ENCODE measurements at regions not wholly inside any gene's neighbourhood (a gene's known extent, or its start where the extent isn't known, plus 50 kb on each side); places are given as distances from the start of the nearest gene placed in this dataset.

DNA sequence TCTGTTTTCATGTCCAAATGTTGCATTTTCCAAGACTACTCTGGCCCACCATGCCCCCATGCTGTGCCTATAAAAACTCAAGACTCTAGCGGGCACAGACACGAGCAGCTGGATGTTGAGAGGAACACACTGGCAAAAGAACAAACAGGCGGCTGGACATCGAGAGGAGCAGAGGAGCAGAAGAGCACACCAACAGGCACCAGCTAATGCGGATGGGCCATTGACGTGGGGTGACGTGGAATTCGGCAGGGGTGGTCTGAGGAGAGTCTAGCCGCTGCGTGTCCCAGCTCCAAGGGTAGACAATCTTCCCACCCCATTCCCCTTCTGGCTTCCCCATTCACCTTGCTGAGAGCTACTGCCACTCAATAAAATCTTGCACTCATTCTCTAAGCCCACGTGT is 54.4 kb upstream of the SMIM30 start:
- intact Hi-C loops (cut with DNase I), result no loop called here
- H3K36me3 ChIP-seq, result no peaks in the 10 kb centered on the region
- no peaks in the 10 kb centered on the region for H3K9me3 ChIP-seq
- 95 to 96% methylated on average over 11 of the region's 11 CpGs for WGBS, 2 donors
- H3K4me3 ChIP-seq, result no peak overlapping the region
- no peaks in the 10 kb centered on the region for H3K4me1 ChIP-seq
- H3K27ac ChIP-seq, result no peak overlapping the region
- no peak for DNase-seq
- no peaks in the 10 kb centered on the region for H3K27me3 ChIP-seq
- TF ChIP-seq, protein P1, sequence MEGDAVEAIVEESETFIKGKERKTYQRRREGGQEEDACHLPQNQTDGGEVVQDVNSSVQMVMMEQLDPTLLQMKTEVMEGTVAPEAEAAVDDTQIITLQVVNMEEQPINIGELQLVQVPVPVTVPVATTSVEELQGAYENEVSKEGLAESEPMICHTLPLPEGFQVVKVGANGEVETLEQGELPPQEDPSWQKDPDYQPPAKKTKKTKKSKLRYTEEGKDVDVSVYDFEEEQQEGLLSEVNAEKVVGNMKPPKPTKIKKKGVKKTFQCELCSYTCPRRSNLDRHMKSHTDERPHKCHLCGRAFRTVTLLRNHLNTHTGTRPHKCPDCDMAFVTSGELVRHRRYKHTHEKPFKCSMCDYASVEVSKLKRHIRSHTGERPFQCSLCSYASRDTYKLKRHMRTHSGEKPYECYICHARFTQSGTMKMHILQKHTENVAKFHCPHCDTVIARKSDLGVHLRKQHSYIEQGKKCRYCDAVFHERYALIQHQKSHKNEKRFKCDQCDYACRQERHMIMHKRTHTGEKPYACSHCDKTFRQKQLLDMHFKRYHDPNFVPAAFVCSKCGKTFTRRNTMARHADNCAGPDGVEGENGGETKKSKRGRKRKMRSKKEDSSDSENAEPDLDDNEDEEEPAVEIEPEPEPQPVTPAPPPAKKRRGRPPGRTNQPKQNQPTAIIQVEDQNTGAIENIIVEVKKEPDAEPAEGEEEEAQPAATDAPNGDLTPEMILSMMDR (IDR thresholded peaks at IDR 0.05), result no peak
- no peak for TF ChIP-seq POLR2AphosphoS5 (IDR thresholded peaks at IDR 0.05)
- no peak for TF ChIP-seq EP300 (IDR thresholded peaks at IDR 0.05)
- no peak for TF ChIP-seq POLR2A (IDR thresholded peaks at IDR 0.05)

DNA sequence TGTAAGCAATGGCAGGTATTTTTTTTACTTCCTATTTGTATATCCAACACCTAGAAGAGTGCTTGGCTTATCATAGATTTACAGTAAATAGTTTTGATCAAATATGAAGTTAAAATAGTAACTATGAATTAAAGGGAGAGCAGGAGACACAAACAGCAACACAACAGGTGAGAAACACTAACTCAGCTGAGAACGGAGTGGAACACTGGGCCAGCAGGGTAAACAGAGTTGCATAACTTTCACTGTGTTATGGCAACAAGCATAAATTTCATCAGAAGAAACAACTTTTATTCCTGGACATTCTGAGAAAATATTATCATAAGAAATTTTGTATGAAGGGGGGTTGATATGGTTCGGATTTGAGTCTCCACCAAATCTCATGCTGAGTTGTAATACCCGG is 52.2 kb upstream of the SMIM30 start:
- H3K4me1 ChIP-seq, result no peaks in the 10 kb centered on the region
- no peaks in the 10 kb centered on the region for H3K9me3 ChIP-seq
- intact Hi-C loops (cut with DNase I), result no loop called here
- no peak overlapping the region for H3K27ac ChIP-seq
- H3K4me3 ChIP-seq, result no peak overlapping the region
- no peaks in the 10 kb centered on the region for H3K36me3 ChIP-seq
- no peaks in the 10 kb centered on the region for H3K27me3 ChIP-seq
- 72 to 88% methylated on average over 3 of the region's 3 CpGs for WGBS, 2 donors
- TF ChIP-seq POLR2A (IDR thresholded peaks at IDR 0.05) (no peak), POLR2AphosphoS5 (IDR thresholded peaks at IDR 0.05) (no peak), EP300 (IDR thresholded peaks at IDR 0.05) (no peak)
- TF ChIP-seq, protein P1 (IDR thresholded peaks at IDR 0.05), result no peak
- no peak for DNase-seq
